ENCODE measurements at regions not wholly inside any gene's neighbourhood (a gene's known extent, or its start where the extent isn't known, plus 50 kb on each side); places are given as distances from the start of the nearest gene placed in this dataset.

- Histone ChIP-seq H4K20me1 (ENCODE audit: insufficient read depth) (no peaks in the 10 kb centered on the region), H3K27me3 (ENCODE audit: insufficient read depth, low read depth) (no peaks in the 10 kb centered on the region), H3K4me2 (no peak overlapping the region), H3K4me3 (no peak overlapping the region), H3K9me3 (ENCODE audit: insufficient read depth, low read depth) (no peaks in the 10 kb centered on the region), H3F3A (ENCODE audit: insufficient read depth, low read depth) (no peaks in the 10 kb centered on the region), H3K4me1 (replicated peaks; ENCODE audit: insufficient read depth) (no peaks in the 10 kb centered on the region), H3K9me2 (ENCODE audit: insufficient read depth) (no peaks in the 10 kb centered on the region), H3K79me2 (ENCODE audit: low read depth) (no peaks in the 10 kb centered on the region), H2AFZ (no peak overlapping the region), H3K36me3 (ENCODE audit: low read depth) (no peaks in the 10 kb centered on the region), H3K27ac (no peak overlapping the region)
- DNase-seq = no peak
- intact Hi-C loops (cut with micrococcal nuclease; ENCODE audit: unreplicated experiment) = no loop called here
- no TSS peak for BruUV-seq (replicated peaks)
- ChIA-PET CTCF (no interaction called here), POLR2A (ENCODE audit: unreplicated experiment) (no interaction called here)
- TF ChIP-seq EZH2 (IDR thresholded peaks at IDR 0.05; ENCODE audit: low read depth) = no peak
- TF ChIP-seq, protein P1, sequence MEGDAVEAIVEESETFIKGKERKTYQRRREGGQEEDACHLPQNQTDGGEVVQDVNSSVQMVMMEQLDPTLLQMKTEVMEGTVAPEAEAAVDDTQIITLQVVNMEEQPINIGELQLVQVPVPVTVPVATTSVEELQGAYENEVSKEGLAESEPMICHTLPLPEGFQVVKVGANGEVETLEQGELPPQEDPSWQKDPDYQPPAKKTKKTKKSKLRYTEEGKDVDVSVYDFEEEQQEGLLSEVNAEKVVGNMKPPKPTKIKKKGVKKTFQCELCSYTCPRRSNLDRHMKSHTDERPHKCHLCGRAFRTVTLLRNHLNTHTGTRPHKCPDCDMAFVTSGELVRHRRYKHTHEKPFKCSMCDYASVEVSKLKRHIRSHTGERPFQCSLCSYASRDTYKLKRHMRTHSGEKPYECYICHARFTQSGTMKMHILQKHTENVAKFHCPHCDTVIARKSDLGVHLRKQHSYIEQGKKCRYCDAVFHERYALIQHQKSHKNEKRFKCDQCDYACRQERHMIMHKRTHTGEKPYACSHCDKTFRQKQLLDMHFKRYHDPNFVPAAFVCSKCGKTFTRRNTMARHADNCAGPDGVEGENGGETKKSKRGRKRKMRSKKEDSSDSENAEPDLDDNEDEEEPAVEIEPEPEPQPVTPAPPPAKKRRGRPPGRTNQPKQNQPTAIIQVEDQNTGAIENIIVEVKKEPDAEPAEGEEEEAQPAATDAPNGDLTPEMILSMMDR (conservative IDR thresholded peaks at IDR 0.05) = no peak
Observed at GRCh38 chr5:143694357-143694756, 117.6 kb upstream of the HMHB1 start.

GRCh38 chr5:143693651-143694252 lies 118.2 kb upstream of the HMHB1 start:
- H4K20me1 ChIP-seq (ENCODE audit: insufficient read depth) = no peaks in the 10 kb centered on the region
- H3K4me1 ChIP-seq (replicated peaks; ENCODE audit: insufficient read depth) = no peaks in the 10 kb centered on the region
- H3K4me3 ChIP-seq = no peak overlapping the region
- H2AFZ ChIP-seq = no peak overlapping the region
- H3K9me3 ChIP-seq (ENCODE audit: insufficient read depth, low read depth) = no peaks in the 10 kb centered on the region
- DNase-seq = no peak
- CTCF ChIA-PET = interaction anchor here (0.6 kb wide), 1 partner anchor 140 kb away, joined by 8 read pairs; no protein-coding TSS in a partner anchor
- TF ChIP-seq, protein P1 (conservative IDR thresholded peaks at IDR 0.05) = no peak
- no peak for TF ChIP-seq EZH2 (IDR thresholded peaks at IDR 0.05; ENCODE audit: low read depth)
- H3K27ac ChIP-seq = no peak overlapping the region
- POLR2A ChIA-PET (ENCODE audit: unreplicated experiment) = interaction anchor here (0.6 kb wide), 1 partner anchor 44 kb away, joined by 17 read pairs; no protein-coding TSS in a partner anchor
- H3K79me2 ChIP-seq (ENCODE audit: low read depth) = no peaks in the 10 kb centered on the region
- H3K36me3 ChIP-seq (ENCODE audit: low read depth) = no peaks in the 10 kb centered on the region
- no TSS peak for BruUV-seq (replicated peaks)
- H3K27me3 ChIP-seq (ENCODE audit: insufficient read depth, low read depth) = no peaks in the 10 kb centered on the region
- H3K9me2 ChIP-seq (ENCODE audit: insufficient read depth) = no peaks in the 10 kb centered on the region
- H3F3A ChIP-seq (ENCODE audit: insufficient read depth, low read depth) = no peaks in the 10 kb centered on the region
- no peak overlapping the region for H3K4me2 ChIP-seq
- intact Hi-C loops (cut with micrococcal nuclease; ENCODE audit: unreplicated experiment) = no loop called here

DNA sequence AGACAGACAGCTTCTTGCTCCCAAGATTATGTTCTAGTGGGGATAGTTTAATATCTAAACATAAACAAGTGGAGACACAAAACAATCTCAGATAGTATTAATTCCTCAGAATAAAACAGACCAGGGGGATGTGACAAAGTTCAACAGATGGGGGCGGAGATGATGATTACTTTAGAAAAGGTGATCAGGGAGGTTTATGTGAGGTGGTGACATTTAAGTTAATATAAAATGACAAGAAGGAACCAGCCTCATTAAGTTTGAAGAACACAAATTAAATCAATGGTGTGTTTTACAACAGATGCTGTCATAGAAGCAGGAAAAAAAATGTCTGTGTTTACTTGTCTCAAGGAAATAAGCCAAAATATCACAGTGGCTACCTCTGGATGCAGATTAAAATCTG lies 119.6 kb upstream of the HMHB1 start:
- intact Hi-C loops (cut with micrococcal nuclease; ENCODE audit: unreplicated experiment) = no loop called here
- ChIA-PET CTCF (no interaction called here), POLR2A (ENCODE audit: unreplicated experiment) (no interaction called here)
- Histone ChIP-seq H3K4me2 (no peak overlapping the region), H3K27me3 (ENCODE audit: insufficient read depth, low read depth) (no peaks in the 10 kb centered on the region), H3K4me1 (replicated peaks; ENCODE audit: insufficient read depth) (no peaks in the 10 kb centered on the region), H3K27ac (no peak overlapping the region), H3K36me3 (ENCODE audit: low read depth) (no peaks in the 10 kb centered on the region), H3K9me3 (ENCODE audit: insufficient read depth, low read depth) (no peaks in the 10 kb centered on the region), H2AFZ (no peak overlapping the region), H4K20me1 (ENCODE audit: insufficient read depth) (no peaks in the 10 kb centered on the region), H3K4me3 (no peak overlapping the region), H3K79me2 (ENCODE audit: low read depth) (no peaks in the 10 kb centered on the region), H3F3A (ENCODE audit: insufficient read depth, low read depth) (no peaks in the 10 kb centered on the region), H3K9me2 (ENCODE audit: insufficient read depth) (no peaks in the 10 kb centered on the region)
- no peak for DNase-seq
- no TSS peak for BruUV-seq (replicated peaks)
- TF ChIP-seq EZH2 (IDR thresholded peaks at IDR 0.05; ENCODE audit: low read depth) = no peak
- TF ChIP-seq, protein P1 (conservative IDR thresholded peaks at IDR 0.05) = no peak

Measured in PC-9 (cell line).